Peyer's patch (tissue), 4 donors: ENCODE measurements at regions not wholly inside any gene's neighbourhood (a gene's known extent, or its start where the extent isn't known, plus 50 kb on each side); places are given as distances from the start of the nearest gene placed in this dataset.

ENCODE experiments used
- DNase-seq, 3 donors: peaks; one replicate each; pipeline ENCODE4 v3.0.0-alpha.2; 2017 to 2019
- H3K27ac ChIP-seq, 4 donors: fragments of 200-600 bp; sonication (generic); one replicate each; pipeline ENCODE4 v1.5.1; 2016 to 2019
- H3K27me3 ChIP-seq, 2 donors: fragments of 200-600 bp; sonication (generic); one replicate each; pipeline ENCODE4 v1.5.1; 2019
- H3K36me3 ChIP-seq, 3 donors: fragments of 200-600 bp; sonication (generic); one replicate each; pipeline ENCODE4 v1.5.1; 2016 to 2019
- H3K4me1 ChIP-seq, 4 donors: fragments of 200-600 bp; sonication (generic); one replicate each; pipeline ENCODE4 v1.5.1; 2016 to 2019
- H3K4me3 ChIP-seq, 4 donors: fragments of 200-600 bp; sonication (generic); 1 replicate in 3 of 4; 2 replicates in 1 of 4; pipeline ENCODE4 v1.5.1; 2016 to 2019; ENCODE audit warnings: mild to moderate bottlenecking in 1 of 4
- H3K9me3 ChIP-seq, 4 donors: fragments of 200-600 bp; sonication (generic); one replicate each; pipeline ENCODE4 v1.5.1; 2016 to 2019; ENCODE audit warnings: mild to moderate bottlenecking in 1 of 4
- CTCF ChIP-seq, 6 experiments: fragments of 450-650 bp in 4 of 6; fragments of 200-600 bp in 2 of 6; sonication (generic) in 1 of 6; IDR thresholded peaks; one replicate each; pipeline ENCODE4 v1.5.1; 2017 to 2019; ENCODE audit warnings: antibody characterized with exemption in 6 of 6, mild to moderate bottlenecking in 3 of 6, moderate library complexity in 1 of 6
- POLR2A ChIP-seq, 2 donors: fragments of 450-650 bp; IDR thresholded peaks; one replicate each; pipeline ENCODE4 v1.5.1; 2017; ENCODE audit warnings: antibody characterized with exemption in 2 of 2, mild to moderate bottlenecking in 2 of 2, moderate library complexity in 2 of 2

- H3K4me1 ChIP-seq, result no peaks in the 10 kb centered on the region
- no peak for DNase-seq
- no peak overlapping the region for H3K27ac ChIP-seq
Observed at GRCh38 chr4:35562861-35563260, 681.5 kb downstream of the ARAP2 start.

GRCh38 chr4:35565640-35566039, 678.7 kb downstream of the ARAP2 start:
- H3K36me3 ChIP-seq, result no peaks in the 10 kb centered on the region
- TF ChIP-seq CTCF (IDR thresholded peaks at IDR 0.05), result no peak
- no peak for TF ChIP-seq POLR2A (IDR thresholded peaks at IDR 0.05)
- H3K4me3 ChIP-seq, result no peak overlapping the region
- H3K9me3 ChIP-seq, result peaks cover 0 to 3% (median 0%) of the 10 kb centered on the region in 4 donors
- DNase-seq, result no peak
- no peak overlapping the region for H3K27ac ChIP-seq
- H3K4me1 ChIP-seq, result no peaks in the 10 kb centered on the region
- H3K27me3 ChIP-seq, result no peaks in the 10 kb centered on the region

More at GRCh38 chr4:35562861-35563260, 681.5 kb downstream of the ARAP2 start:
- no peak for TF ChIP-seq CTCF (IDR thresholded peaks at IDR 0.05)
- TF ChIP-seq POLR2A (IDR thresholded peaks at IDR 0.05), result no peak
- H3K36me3 ChIP-seq, result no peaks in the 10 kb centered on the region
- peaks cover 0 to 5% (median 0%) of the 10 kb centered on the region in 4 donors for H3K9me3 ChIP-seq
- H3K27me3 ChIP-seq, result no peaks in the 10 kb centered on the region
- H3K4me3 ChIP-seq, result no peak overlapping the region

- TF ChIP-seq CTCF (IDR thresholded peaks at IDR 0.05) (no peak), POLR2A (IDR thresholded peaks at IDR 0.05) (no peak)
- Histone ChIP-seq H3K27me3 (no peaks in the 10 kb centered on the region), H3K4me1 (no peaks in the 10 kb centered on the region), H3K9me3 (peaks cover 0 to 3% (median 0%) of the 10 kb centered on the region in 4 donors), H3K4me3 (no peak overlapping the region), H3K27ac (no peak overlapping the region), H3K36me3 (no peaks in the 10 kb centered on the region)
- no peak for DNase-seq
Observed at GRCh38 chr4:35591035-35591434, 653.3 kb downstream of the ARAP2 start.

- Histone ChIP-seq H3K9me3 (no peaks in the 10 kb centered on the region), H3K36me3 (no peaks in the 10 kb centered on the region), H3K4me3 (no peak overlapping the region), H3K4me1 (no peaks in the 10 kb centered on the region), H3K27me3 (no peaks in the 10 kb centered on the region), H3K27ac (no peak overlapping the region)
- no peak for DNase-seq
- no peak for TF ChIP-seq CTCF (IDR thresholded peaks at IDR 0.05)
- TF ChIP-seq POLR2A (IDR thresholded peaks at IDR 0.05), result no peak
Observed at GRCh38 chr4:35604252-35604651, 640.1 kb downstream of the ARAP2 start.

- no peak overlapping the region for H3K27ac ChIP-seq
- no peak overlapping the region for H3K4me3 ChIP-seq
- TF ChIP-seq CTCF (IDR thresholded peaks at IDR 0.05) (no peak), POLR2A (IDR thresholded peaks at IDR 0.05) (no peak)
- no peaks in the 10 kb centered on the region for H3K27me3 ChIP-seq
- no peaks in the 10 kb centered on the region for H3K36me3 ChIP-seq
- no peaks in the 10 kb centered on the region for H3K9me3 ChIP-seq
- DNase-seq, result no peak
- no peaks in the 10 kb centered on the region for H3K4me1 ChIP-seq
Observed at GRCh38 chr4:35604724-35605123, 639.6 kb downstream of the ARAP2 start.

GRCh38 chr4:35608205-35608604, 636.1 kb downstream of the ARAP2 start:
- H3K4me3 ChIP-seq, result no peak overlapping the region
- no peak for DNase-seq
- H3K36me3 ChIP-seq, result no peaks in the 10 kb centered on the region
- H3K27me3 ChIP-seq, result no peaks in the 10 kb centered on the region
- H3K27ac ChIP-seq, result no peak overlapping the region
- TF ChIP-seq CTCF (IDR thresholded peaks at IDR 0.05) (no peak), POLR2A (IDR thresholded peaks at IDR 0.05) (no peak)
- no peaks in the 10 kb centered on the region for H3K9me3 ChIP-seq
- no peaks in the 10 kb centered on the region for H3K4me1 ChIP-seq
